ENCODE measurements at regions not wholly inside any gene's neighbourhood (a gene's known extent, or its start where the extent isn't known, plus 50 kb on each side); places are given as distances from the start of the nearest gene placed in this dataset.

GRCh38 chr7:28231176-28231575 lies 50.6 kb upstream of the JAZF1 start:
- DNase-seq = no peak

GRCh38 chr7:28236560-28236959 lies 56.0 kb upstream of the JAZF1 start:
- DNase-seq = no peak

GRCh38 chr7:28237363-28237762 lies 56.8 kb upstream of the JAZF1 start:
- no peak for DNase-seq

- no peak for DNase-seq
Measured at GRCh38 chr7:28239823-28240204, 59.2 kb upstream of the JAZF1 start.

- DNase-seq = no peak
Measured at GRCh38 chr7:28240481-28240880, 59.9 kb upstream of the JAZF1 start.

GRCh38 chr7:28243861-28244260 lies 63.3 kb upstream of the JAZF1 start:
- DNase-seq = no peak

GRCh38 chr7:28245123-28245878 lies 64.7 kb upstream of the JAZF1 start:
- no peak for DNase-seq

GRCh38 chr7:28246921-28247461 lies 66.4 kb upstream of the JAZF1 start:
- DNase-seq = peak; percentile 77

GRCh38 chr7:28258240-28258639 lies 77.6 kb upstream of the JAZF1 start:
- DNase-seq = no peak

- no peak for DNase-seq
Measured at GRCh38 chr7:28260969-28261368, 80.4 kb upstream of the JAZF1 start.

- no peak for DNase-seq
Measured at GRCh38 chr7:28263622-28264271, 83.2 kb upstream of the JAZF1 start.

GRCh38 chr7:28266402-28266801 lies 85.8 kb upstream of the JAZF1 start:
- no peak for DNase-seq

GRCh38 chr7:28267012-28267411 lies 86.4 kb upstream of the JAZF1 start:
- no peak for DNase-seq

GRCh38 chr7:28269700-28270361 lies 89.2 kb upstream of the JAZF1 start:
- no peak for DNase-seq

GRCh38 chr7:28270536-28270935 lies 89.9 kb upstream of the JAZF1 start:
- DNase-seq = no peak

- peak; percentile 75 for DNase-seq
Measured at GRCh38 chr7:28272461-28272877, 91.9 kb upstream of the JAZF1 start.

GRCh38 chr7:28276298-28276697 lies 95.7 kb upstream of the JAZF1 start:
- no peak for DNase-seq

GRCh38 chr7:28277364-28277763 lies 96.8 kb upstream of the JAZF1 start:
- DNase-seq = no peak

- DNase-seq = no peak
Measured at GRCh38 chr7:28277958-28278357, 97.4 kb upstream of the JAZF1 start.

- DNase-seq = peak; percentile 92
Measured at GRCh38 chr7:28280516-28280915, 99.9 kb upstream of the JAZF1 start.

- DNase-seq = no peak
Measured at GRCh38 chr7:28290496-28290895, 109.9 kb upstream of the JAZF1 start.

GRCh38 chr7:28291559-28291958 lies 111.0 kb upstream of the JAZF1 start:
- no peak for DNase-seq

- DNase-seq = peak; percentile 78
Measured at GRCh38 chr7:28292834-28293526, 112.4 kb upstream of the JAZF1 start.

Measured in tongue (tissue), 1 donor.